Small intestine (tissue), 7 donors: ENCODE measurements at regions not wholly inside any gene's neighbourhood (a gene's known extent, or its start where the extent isn't known, plus 50 kb on each side); places are given as distances from the start of the nearest gene placed in this dataset.

Source experiments
- DNase-seq, 2 donors: peaks; one replicate each; pipeline versions ENCODE4 v3.0.0 to v3.0.0-alpha.2; 2013
- FAIRE-seq: peaks from 2 replicates; lab custom pipeline; 2012; peaks lifted over from hg19 to GRCh38; lab: Jason Lieb, UNC
- H3K27ac ChIP-seq, 3 donors: one replicate each; pipeline ENCODE4 v1.5.1; 2013; ENCODE audit warnings: low read length in 2 of 3, mild to moderate bottlenecking in 2 of 3, control low read depth in 1 of 3, inconsistent platforms in 1 of 3, low read depth in 1 of 3, moderate library complexity in 1 of 3
- H3K27me3 ChIP-seq, 3 donors: one replicate each; pipeline ENCODE4 v1.6.1; 2013; ENCODE audit warnings: low read length in 3 of 3, inconsistent platforms in 1 of 3; ENCODE audit not compliant: control insufficient read depth in 3 of 3, insufficient read depth in 3 of 3
- H3K36me3 ChIP-seq, 3 donors: one replicate each; pipeline ENCODE4 v1.6.1; 2013; ENCODE audit warnings: low read length in 3 of 3, inconsistent platforms in 1 of 3, low read depth in 1 of 3, mild to moderate bottlenecking in 1 of 3, moderate library complexity in 1 of 3; ENCODE audit not compliant: control insufficient read depth in 3 of 3, insufficient read depth in 2 of 3
- H3K4me1 ChIP-seq, 3 donors: one replicate each; pipeline ENCODE4 v1.6.1; 2013; ENCODE audit warnings: low read length in 2 of 3, inconsistent platforms in 1 of 3, low read depth in 1 of 3, mild to moderate bottlenecking in 1 of 3, moderate library complexity in 1 of 3; ENCODE audit not compliant: control insufficient read depth in 3 of 3, insufficient read depth in 2 of 3
- H3K4me3 ChIP-seq, 3 donors: one replicate each; pipeline ENCODE4 v1.5.1; 2013; ENCODE audit warnings: low read length in 3 of 3, control low read depth in 1 of 3, inconsistent platforms in 1 of 3, low read depth in 1 of 3, mild to moderate bottlenecking in 1 of 3, moderate library complexity in 1 of 3
- H3K9me3 ChIP-seq, 2 donors: one replicate each; pipeline ENCODE4 v1.6.1; 2013; ENCODE audit warnings: low read depth in 1 of 2, low read length in 1 of 2; ENCODE audit not compliant: control insufficient read depth in 2 of 2, insufficient read depth in 1 of 2
- WGBS, 3 donors: extraction: QIAGEN DNeasy Blood & Tissue Kit; methylation state at CpG; one replicate each; pipeline ENCODE4 v1.1.7; 2013; 5-methylcytosine and 5-hydroxymethylcytosine counted together
- donor health status: healthy with polysubstance abuse.
- donor health status: control.
- donor health status: control.
- donor health status: Bipolar disorder and iron deficiency.
- donor health status: healthy.

DNA sequence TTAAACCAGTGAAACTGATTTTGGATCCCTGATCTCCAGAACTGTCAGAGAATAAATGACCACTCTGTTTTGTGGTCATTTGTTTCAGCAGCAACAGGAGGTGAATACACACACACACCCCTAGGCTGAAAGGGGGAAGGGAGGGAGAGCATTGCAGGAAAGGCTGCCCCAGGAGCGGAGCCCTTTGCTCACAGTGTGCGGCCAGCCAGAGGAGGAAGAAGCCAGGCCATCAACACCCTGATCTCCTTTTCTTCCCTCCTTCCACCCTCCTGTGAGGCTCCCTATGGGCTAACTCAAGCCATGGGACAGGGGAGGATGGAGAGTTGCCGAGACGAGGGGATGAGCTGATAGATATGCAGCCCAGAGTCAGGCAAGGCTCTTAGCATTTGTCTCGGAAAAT is 211.9 kb downstream of the TBX5 start:
- H3K27ac ChIP-seq, result no peak overlapping the region
- FAIRE-seq, result no peak
- peaks cover 0 to 2% (median 0%) of the 10 kb centered on the region in 3 donors for H3K27me3 ChIP-seq
- WGBS, 3 donors, result 42 to 53% (median 47%) methylated on average over 5 of the region's 5 CpGs
- H3K4me1 ChIP-seq, result no peaks in the 10 kb centered on the region
- no peak for DNase-seq
- no peaks in the 10 kb centered on the region for H3K9me3 ChIP-seq
- H3K4me3 ChIP-seq, result no peak overlapping the region
- no peaks in the 10 kb centered on the region for H3K36me3 ChIP-seq

DNA sequence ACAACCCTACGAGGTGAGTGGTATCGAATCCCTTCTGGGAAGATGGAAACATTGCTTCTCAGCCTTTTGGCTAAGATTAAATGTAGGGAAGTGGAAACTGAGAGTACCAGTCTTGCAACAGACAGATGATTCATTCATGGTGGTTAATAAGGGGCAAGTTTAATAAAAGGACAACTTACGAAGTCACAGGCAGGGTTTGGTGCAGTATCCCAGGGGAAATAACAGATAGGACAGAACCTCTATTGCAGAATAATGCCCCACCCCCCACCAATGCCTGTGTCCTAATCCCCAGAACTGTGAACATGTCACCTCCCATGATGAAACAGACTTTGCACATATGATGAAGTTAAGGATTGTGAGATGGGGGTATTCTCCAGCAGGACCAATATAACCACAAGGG is 212.5 kb downstream of the TBX5 start:
- H3K9me3 ChIP-seq, result no peaks in the 10 kb centered on the region
- no peaks in the 10 kb centered on the region for H3K4me1 ChIP-seq
- H3K4me3 ChIP-seq, result no peak overlapping the region
- H3K36me3 ChIP-seq, result no peaks in the 10 kb centered on the region
- H3K27ac ChIP-seq, result no peak overlapping the region
- 79 to 82% (median 80%) methylated on average over 3 of the region's 3 CpGs for WGBS, 3 donors
- FAIRE-seq, result no peak
- peaks cover 0 to 2% (median 0%) of the 10 kb centered on the region in 3 donors for H3K27me3 ChIP-seq
- no peak for DNase-seq

GRCh38 chr12:114192549-114192948 is 213.4 kb downstream of the TBX5 start:
- Histone ChIP-seq H3K4me3 (no peak overlapping the region), H3K36me3 (no peaks in the 10 kb centered on the region)

GRCh38 chr12:114192013-114192412 is 213.9 kb downstream of the TBX5 start:
- Histone ChIP-seq H3K36me3 (no peaks in the 10 kb centered on the region), H3K27me3 (peaks cover 0 to 2% (median 0%) of the 10 kb centered on the region in 3 donors), H3K4me1 (no peaks in the 10 kb centered on the region), H3K4me3 (no peak overlapping the region), H3K27ac (no peak overlapping the region), H3K9me3 (no peaks in the 10 kb centered on the region)
- FAIRE-seq (no peak), DNase-seq (no peak)
- WGBS, 3 donors, result 67 to 74% (median 73%) methylated on average over 4 of the region's 4 CpGs

More at GRCh38 chr12:114192549-114192948, 213.4 kb downstream of the TBX5 start:
- Histone ChIP-seq H3K9me3 (no peaks in the 10 kb centered on the region), H3K27me3 (peaks cover 0 to 2% (median 0%) of the 10 kb centered on the region in 3 donors), H3K27ac (no peak overlapping the region), H3K4me1 (no peaks in the 10 kb centered on the region)
- 67 to 82% (median 70%) methylated on average over 5 of the region's 5 CpGs for WGBS, 3 donors
- DNase-seq, result no peak
- FAIRE-seq, result no peak

- H3K4me3 ChIP-seq, result no peak overlapping the region
- no peaks in the 10 kb centered on the region for H3K4me1 ChIP-seq
- peaks cover 0 to 2% (median 0%) of the 10 kb centered on the region in 3 donors for H3K27me3 ChIP-seq
- FAIRE-seq (no peak), DNase-seq (no peak)
- WGBS, 3 donors, result 57 to 61% (median 59%) methylated on average over 6 of the region's 6 CpGs
- H3K36me3 ChIP-seq, result no peaks in the 10 kb centered on the region
- no peaks in the 10 kb centered on the region for H3K9me3 ChIP-seq
- no peak overlapping the region for H3K27ac ChIP-seq
Measured at GRCh38 chr12:114191581-114191980, 214.4 kb downstream of the TBX5 start.

GRCh38 chr12:114190971-114191370 is 215.0 kb downstream of the TBX5 start:
- no peaks in the 10 kb centered on the region for H3K9me3 ChIP-seq
- no peak overlapping the region for H3K4me3 ChIP-seq
- H3K4me1 ChIP-seq, result no peaks in the 10 kb centered on the region
- no peaks in the 10 kb centered on the region for H3K36me3 ChIP-seq
- H3K27me3 ChIP-seq, result peaks cover 0 to 2% (median under 1%) of the 10 kb centered on the region in 3 donors
- DNase-seq (no peak), FAIRE-seq (no peak)
- H3K27ac ChIP-seq, result no peak overlapping the region
- 82 to 86% (median 82%) methylated on average over 2 of the region's 2 CpGs for WGBS, 3 donors

GRCh38 chr12:114189266-114189665 is 216.7 kb downstream of the TBX5 start:
- 86 to 88% (median 87%) methylated on average over 4 of the region's 4 CpGs for WGBS, 3 donors

DNA sequence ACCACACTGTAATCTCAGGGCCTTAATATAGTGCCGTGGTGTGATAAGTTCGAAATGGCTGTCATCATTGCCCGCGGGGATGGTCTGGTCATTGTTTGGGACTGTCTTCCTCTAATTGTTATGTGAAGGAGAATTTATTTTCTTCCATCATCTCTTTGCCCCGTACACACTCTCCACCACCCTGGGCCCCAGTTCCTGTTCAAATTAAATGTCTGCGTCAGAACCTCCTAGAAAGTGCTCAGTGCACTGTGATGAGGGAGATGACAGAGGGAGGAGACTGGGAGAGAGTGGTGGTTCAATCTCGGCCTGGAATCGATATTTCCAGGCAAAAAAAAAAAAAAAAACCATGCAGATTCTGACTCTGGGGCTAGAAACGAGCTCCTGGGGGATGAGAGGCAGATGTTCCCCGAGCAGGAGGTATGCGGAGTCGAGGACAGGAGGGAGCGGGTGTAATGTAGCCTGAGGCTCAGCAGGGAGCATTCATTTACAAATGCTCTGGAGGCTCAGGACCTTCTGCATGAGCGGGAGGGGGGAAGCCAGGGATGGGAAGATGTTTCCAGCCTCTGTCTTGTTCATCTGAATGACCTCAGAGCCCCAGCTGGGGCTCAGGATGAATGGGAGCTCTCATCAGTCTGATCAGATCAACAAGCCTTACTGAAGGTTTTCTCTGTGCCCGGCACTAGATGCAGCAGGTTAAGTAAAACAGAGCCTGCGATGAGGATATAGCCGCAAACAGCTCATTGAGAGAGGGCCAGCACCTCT is 219.5 kb downstream of the TBX5 start:
- Histone ChIP-seq H3K9me3 (no peaks in the 10 kb centered on the region), H3K27me3 (peaks cover 0 to 3% (median 2%) of the 10 kb centered on the region in 3 donors), H3K4me3 (no peak overlapping the region), H3K27ac (no peak overlapping the region), H3K36me3 (no peaks in the 10 kb centered on the region), H3K4me1 (no peaks in the 10 kb centered on the region)
- FAIRE-seq (no peak), DNase-seq (no peak)
- 35 to 51% (median 46%) methylated on average over 17 of the region's 17 CpGs for WGBS, 3 donors

More at GRCh38 chr12:114189266-114189665, 216.7 kb downstream of the TBX5 start:
- H3K27me3 ChIP-seq, result peaks cover 0 to 3% (median 2%) of the 10 kb centered on the region in 3 donors
- no peak overlapping the region for H3K4me3 ChIP-seq
- no peak overlapping the region for H3K27ac ChIP-seq
- DNase-seq (no peak), FAIRE-seq (no peak)
- H3K36me3 ChIP-seq, result no peaks in the 10 kb centered on the region
- H3K9me3 ChIP-seq, result no peaks in the 10 kb centered on the region
- no peaks in the 10 kb centered on the region for H3K4me1 ChIP-seq
